GM19395 (cell line): ENCODE measurements at regions not wholly inside any gene's neighbourhood (a gene's known extent, or its start where the extent isn't known, plus 50 kb on each side); places are given as distances from the start of the nearest gene placed in this dataset.
A peak's percentile ranks its signal among the peaks of the same experiment; 100 is the strongest.
"Not testable (repeated sequence)": the region's sequence is repeated elsewhere in the genome, so short reads cannot be mapped to it uniquely, and the experiment has no call there.

Source experiments
- ATAC-seq: cut with Tn5 transposase; IDR thresholded peaks from one replicate; pipeline ENCODE4 v1.9.1; 2021; ENCODE audit warnings: mild to moderate bottlenecking, moderate library complexity; ENCODE audit not compliant: unreplicated experiment

DNA sequence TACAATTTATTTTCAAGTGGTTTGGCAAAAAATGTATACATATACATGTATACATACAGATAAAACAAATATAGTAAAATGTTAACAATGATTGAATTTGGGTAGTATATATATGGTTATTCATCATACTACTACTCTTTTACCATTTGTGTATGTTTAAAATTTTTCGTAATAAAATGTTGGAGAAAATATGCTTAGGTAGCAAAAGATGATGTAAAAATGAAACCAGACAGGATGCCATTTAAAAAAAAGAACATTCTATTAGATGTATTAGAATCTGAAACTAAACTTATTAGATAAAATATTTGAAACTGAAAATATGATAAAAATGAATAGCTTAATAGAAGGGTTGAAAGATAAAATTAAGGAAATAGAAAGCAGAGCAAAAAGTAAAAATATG lies 144.9 kb upstream of the FER start:
- ATAC-seq: no peak

DNA sequence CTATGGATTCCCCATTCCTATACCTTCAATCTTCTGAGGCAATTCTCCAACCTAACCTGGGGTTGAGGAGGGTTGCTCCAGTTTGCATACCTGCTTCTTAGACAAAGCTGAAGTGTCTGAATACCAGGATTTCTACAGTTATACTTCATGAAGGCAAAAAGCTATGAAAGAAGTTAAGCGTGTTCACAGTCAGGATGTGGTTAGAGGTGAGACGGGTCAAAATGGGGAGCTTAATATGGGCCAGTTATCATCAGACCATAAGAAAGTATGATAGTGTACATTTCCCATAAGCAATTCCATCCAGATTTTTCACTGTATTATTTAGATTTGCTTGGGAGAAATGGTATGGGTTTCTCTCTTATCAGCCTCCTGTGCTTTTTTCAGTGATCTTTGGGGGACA lies 156.9 kb upstream of the FER start:
- ATAC-seq: no peak

DNA sequence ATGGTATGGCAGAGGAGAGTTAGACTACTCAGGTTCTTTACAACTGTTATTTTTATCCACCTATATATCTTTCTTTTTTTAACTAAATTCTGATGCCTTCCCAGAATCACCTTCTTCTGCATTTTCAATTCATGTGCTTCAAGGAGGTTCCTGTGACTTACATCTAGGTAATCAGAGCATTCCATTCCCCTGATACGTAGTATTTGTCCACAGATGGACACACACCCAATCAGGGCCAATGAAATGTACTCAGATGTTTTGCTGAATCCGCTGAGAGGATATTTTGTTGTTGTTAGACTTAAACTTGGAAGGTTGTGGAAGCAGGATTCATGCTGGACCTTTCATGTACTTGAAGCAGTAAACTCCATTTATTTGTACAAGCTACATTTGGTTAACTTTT lies 159.4 kb upstream of the FER start:
- no peak for ATAC-seq

DNA sequence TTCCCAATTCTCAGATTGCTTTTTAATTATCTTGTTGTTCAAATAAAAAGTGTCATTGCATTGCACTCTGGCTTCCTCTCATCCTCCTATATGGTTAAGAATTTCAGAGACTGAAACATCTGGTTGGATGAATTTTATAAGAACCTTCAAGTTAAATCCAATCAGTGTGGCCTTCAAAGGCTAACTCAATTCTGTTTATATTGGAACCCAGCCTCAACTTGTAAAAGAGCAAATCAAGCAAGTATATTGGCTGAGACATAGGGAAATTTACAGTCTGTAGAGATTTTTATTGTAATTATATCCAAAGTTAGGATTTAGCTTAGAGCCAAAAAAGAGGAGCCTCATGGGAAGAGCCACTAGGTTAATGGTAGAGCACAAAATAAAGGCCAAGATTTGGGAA lies 159.9 kb upstream of the FER start:
- ATAC-seq: no peak

DNA sequence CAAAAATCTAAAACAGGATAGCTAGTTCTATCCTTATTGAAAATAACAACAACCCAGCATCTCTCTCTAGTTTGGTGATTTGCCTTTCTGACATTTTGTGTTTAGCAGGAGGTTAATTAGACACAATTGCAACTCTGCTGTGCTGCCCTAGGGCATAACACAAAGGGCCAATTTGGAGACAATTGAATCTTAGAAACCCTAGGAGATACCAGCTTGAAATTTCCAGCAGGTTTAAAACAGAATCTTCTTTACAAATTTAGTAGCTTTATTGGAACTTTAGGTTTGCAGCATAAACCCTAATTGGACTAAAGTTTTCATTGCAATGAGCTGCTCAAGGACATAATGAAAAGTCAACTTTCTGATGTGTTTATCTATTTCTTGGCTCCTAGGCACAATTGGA lies 166.7 kb upstream of the FER start:
- no peak for ATAC-seq

DNA sequence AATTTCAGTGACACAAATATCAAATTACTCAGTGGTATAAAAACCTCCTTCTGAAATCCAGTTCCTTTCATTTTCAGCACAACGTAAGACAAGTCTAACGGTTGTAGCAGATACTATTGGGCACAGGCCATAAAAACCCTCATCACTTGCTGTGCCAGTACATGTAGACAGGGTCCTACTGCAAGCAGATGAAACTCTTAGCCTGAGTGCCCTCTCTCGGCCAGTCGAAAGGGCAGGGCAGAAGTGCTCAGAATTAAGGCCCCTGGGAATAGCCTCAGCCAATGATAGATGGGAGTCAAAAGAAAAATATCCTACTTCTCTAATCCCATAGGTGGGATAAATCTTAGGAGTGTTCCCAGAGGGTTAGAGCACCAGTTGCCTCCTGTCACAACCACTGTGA lies 168.5 kb upstream of the FER start:
- ATAC-seq: no peak

DNA sequence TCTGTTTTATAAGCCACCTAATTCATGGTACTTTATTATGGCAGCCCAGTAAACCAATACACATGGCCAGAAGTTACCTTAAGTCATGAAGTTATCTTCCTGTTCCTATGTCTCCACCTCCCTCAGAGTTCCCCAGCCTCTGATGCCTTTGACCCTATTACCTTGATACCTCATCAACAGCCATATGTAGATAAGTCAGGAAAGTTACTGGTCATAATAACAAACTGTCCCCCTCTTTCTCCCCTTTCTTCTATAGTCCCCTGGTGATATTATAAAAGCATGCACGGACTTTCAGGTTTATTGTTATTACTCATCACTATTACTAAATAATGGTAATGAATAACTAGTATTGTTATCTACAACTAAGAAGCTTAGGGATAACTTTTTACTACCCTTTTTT lies 168.9 kb upstream of the FER start:
- no peak for ATAC-seq

DNA sequence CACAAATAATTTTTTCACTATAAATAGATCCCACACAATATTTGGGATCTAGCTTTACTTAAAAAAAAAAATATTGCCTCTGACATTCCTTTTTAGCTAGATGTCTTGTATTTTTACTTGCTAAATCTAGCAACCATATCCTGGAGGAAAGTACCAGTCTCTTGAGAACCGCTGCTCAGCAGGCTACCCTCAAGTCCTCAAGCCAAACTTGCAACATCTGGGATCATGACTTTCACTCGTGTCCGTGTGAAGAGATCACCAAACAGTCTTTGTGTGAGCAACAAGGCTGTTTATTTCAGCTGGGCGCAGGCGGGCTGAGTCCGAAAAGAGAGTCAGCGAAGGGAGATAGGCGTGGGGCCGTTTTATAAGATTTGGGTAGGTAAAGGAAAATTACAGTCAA lies 180.3 kb upstream of the FER start:
- ATAC-seq: no peak

DNA sequence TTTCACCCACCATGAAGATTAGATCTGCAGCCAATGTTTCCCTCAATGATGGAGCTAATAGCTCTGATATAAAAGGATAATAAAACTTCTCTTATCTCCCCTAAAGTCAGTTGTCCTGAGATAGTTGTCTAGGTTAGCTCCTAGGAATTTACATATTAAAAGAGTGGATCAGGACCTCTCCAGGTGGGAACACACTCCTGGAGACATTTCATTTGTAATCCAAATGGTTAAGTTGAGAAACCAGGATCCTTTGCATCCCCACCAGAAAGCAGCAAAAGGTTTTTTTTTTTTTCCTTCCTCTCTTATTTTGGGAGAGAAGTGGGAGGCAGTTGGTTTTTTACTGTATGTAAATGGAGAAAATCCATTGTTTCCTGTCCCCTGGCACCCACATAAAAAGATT lies 182.5 kb upstream of the FBXL17 start:
- ATAC-seq: no peak

DNA sequence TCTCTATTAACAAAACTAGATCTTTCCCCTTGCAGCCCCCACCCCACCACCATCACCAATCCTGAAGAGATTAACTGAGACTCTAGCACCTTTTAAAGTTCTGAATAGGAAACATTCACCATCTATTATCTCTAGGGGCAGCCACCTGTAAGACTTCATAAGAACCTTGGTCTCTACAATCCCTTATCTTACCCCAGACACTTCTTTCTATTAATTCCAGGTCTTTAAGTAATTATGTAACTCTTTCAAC lies 180.2 kb upstream of the FBXL17 start:
- ATAC-seq: no peak

DNA sequence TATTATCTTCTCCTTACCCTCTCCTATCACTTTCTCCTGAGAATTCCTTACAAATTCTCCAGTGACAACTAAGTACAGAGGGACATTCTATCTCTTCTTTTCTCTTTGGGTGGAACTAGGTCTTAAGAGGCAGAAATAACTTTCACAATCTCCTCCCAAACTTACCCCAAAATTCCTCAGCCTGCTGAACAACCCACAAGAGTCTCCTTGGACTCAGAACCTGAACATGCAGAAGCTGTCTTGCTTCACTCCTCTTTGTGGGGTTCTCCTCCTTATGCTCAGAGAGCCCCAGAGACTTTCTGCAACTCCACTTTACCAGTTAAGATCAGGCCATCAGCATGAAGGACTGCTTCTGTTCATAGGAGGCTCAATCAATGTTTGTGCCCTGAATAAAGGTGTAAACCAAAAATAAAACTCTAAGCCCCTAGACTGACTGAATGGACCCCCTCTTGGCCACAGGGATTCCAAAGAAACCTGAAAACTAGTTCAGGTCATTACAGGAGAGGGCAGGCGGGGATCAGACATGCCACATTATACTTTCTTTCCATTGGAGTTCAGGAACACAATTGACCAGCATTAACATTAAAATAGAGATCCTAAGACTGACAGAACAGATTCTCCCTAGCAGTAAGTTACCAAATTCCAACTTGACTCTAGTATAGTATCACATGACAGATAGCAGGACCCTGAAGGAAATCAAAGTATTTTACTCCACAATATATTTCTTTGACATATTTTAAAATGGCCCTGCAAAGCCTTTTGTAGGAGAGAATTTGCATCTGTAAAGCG lies 179.7 kb upstream of the FBXL17 start:
- ATAC-seq: no peak

DNA sequence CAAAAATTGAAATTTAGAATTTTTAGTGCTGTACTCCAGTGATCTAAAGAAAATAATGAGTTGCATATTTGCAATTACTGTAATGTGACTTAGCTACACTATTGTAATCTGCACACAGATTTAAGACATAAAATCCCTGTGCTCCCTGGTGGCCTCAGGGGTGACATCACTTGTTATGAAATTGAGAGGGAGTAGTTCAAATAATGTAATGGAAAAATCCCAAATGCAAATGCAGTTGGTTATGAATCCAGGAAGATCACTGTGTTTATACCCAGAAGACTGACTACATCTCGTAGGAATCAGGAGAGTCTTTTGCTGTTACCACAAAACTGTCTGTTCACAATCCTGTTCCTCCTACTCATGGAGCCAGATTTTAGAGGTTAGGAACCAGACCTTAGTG lies 178.7 kb upstream of the FBXL17 start:
- ATAC-seq: no peak

DNA sequence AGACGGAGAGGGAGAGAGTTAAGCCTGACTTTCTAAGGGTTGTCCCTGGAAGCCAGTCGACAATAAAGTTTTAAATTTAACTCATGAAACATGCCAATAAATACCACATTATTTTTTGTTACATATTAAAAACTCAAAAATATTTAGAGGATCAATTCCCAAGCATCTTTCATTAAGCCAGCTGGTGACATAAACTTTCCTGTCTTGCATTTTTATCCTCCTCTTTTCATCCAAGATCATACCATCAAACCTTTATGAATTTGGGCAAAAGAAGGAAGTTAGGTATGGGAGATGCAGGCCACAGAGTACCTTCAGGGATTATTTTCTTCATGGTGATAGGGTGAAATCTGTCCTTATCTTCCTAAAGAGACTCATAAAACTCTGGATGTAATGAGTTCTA lies 178.3 kb upstream of the FBXL17 start:
- ATAC-seq: no peak

DNA sequence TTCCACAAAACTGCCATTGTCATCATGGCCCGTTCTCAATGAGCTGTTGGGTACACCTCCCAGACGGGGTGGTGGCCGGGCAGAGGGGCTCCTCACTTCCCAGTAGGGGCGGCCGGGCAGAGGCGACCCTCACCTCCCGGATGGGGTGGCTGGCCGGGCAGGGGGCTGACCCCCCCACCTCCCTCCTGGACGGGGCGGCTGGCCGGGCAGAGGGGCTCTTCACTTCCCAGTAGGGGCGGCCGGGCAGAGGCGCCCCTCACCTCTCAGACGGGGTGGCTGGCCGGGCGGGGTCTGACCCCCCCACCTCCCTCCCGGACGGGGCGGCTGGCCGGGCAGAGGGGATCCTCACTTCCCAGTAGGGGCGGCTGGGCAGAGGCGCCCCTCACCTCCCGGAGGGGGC lies 176.9 kb upstream of the FBXL17 start:
- ATAC-seq: not testable (repeated sequence)

DNA sequence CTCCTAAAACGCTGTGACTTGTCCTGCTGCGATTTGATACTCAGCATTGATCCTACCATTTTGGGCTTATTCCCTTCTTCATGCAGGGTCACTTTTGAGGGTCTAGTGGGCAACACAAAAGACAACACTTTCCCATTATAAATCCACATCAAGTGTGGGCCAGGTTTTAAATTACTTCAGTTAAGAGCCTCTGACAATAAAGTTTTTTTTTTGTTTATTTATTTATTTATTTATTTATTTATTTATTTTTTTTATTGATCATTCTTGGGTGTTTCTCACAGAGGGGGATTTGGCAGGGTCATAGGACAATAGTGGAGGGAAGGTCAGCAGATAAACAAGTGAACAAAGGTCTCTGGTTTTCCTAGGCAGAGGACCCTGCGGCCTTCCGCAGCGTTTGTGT lies 176.2 kb upstream of the FBXL17 start:
- not testable (repeated sequence) for ATAC-seq

DNA sequence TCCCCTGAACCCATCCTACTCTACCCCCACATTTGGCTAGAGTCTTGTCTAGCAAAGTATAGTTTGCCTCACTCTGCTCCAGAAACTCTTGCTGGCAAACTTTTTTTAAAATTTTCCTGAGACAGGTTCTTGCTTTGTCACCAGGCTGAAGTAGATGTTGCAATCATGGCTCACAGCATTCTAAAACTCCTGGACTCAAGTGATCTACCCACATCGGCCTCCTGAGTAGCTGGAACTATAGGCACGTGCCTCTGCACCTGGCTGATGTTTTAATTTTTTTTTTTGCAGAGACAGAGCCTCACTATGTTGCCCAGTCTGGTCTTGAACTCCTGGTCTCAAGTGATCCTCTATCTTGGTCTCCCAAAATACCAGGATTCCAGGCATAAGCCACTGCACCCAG lies 175.8 kb upstream of the FBXL17 start:
- no peak for ATAC-seq

DNA sequence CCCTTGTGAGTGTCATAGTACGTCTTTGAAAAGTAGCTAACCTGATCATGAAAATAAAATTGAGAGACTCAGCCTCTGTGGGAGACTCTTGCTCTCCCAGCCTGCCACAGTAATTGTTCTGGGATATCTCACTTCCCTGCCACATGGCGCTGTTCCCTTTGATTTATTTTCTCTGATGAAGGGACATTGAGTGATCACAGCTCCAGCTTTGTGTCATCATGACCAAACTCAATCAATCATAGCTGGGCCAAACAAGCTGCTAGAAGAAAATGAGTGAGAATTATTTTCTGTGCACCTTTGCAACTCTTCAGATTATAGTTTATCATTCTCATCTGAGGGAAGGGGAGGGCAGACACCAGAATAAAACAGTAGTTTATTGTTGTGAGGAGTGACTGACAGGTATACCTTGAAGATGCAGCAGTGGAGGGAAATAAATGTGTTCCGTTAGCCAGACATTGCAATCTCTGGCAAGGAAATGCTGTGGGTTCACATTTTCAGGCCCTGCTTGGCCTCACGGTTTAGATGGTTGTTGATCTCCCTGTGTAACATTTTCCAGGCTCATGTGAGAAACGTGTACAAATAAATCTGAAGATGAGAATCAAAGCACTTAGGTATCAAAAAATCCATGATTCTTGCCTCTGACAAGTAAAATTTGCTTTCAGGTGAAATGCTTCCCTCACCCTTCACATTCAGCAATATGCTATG lies 174.7 kb upstream of the FBXL17 start:
- ATAC-seq: no peak

DNA sequence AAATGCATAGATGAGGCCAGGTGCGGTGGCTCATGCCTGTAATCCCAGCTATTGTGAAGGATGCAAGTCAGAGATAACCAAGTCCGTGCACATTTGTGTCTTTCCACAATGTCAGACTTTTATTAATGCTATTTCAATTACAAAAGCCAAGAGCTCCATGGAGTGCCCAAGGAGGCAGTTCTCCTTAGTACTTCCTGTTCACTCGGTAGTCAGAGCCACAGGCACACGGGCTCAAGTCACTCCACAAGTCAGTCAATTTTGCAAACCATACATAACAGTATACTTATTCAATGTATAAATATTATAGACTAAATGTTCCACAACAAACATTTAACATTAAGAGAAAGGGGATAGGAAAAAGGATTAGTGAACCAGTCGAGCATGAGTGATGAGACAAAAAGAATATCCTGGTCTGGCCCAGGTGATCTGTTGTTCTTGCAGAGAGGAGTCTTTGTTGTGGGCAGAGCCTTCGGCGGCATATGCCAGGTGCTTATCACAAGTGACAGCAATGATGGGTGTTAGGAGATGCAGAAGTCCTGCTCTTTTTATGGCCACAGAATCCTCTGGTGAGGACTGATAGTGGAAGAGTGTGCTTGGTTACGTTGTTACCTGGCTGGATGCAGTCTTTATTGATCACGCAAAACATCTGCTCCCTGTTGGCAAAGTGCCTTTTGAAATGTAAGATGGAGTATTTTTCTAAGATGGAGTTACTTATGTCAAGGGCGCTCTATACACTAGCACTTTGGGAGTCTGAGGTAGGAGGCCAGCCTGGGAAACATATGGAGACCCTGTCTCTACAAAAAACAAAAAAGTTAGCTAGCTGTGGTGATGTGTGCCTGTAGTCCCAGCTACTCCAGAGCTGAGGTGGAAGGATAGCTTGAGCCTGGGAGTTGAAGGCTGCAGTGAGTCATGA lies 167.0 kb upstream of the FBXL17 start:
- no peak for ATAC-seq

DNA sequence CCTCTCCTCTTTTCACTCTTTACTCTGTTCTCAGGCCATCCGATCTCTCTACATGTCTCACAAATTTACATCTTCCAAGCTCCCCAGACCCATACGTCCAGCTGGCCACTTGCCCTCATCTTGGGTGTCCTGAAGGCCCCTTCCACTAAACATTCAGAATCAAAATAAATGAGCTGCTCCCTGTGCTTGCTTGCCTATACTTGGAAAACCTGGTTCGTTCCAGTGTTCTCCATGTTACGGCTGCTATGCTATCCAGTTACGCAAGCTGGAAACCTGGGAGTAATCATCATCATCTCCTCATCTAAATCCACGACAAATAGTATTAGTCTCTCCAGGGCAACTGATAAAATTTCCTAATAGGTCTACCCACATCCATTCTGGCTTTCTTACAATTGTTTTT lies 165.0 kb upstream of the FBXL17 start:
- no peak for ATAC-seq

DNA sequence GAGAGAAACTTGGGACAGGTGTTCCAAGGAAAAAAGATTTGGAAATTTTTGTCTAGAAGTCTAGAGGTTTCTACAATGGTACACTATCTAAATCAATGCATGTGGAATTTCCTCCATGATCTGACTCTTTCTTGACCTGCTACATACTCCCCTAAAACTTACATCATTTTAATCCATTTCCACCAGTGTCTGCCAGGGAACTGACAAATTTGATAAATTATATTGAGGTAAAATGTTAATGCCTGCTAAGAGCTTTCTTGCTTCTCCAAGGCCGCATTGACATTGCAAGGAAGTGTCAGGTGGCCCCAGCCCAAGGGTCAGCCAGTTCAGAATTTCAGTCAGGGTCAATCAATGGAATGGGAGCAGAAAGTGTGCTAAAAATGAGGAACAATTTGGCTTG lies 163.4 kb upstream of the FBXL17 start:
- ATAC-seq: no peak

DNA sequence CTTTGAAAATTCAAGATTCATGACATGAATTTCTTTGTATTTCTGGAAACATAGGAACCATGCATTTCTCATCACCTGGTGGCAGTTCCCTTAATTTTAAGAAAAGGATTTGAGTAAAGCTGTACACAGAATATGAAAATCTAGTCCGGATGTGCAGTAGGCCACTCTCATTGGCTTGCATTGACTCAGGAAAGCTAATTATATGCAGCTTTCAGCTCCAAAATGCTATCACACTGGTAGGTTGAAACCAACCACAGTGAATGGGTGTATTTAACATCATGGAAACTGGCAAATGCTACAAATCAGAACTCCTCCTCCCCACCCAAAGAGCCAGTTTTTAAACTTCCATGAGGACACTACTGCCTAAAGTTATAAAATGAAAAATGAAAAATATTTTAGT lies 161.6 kb upstream of the FBXL17 start:
- ATAC-seq: peak; percentile 64

DNA sequence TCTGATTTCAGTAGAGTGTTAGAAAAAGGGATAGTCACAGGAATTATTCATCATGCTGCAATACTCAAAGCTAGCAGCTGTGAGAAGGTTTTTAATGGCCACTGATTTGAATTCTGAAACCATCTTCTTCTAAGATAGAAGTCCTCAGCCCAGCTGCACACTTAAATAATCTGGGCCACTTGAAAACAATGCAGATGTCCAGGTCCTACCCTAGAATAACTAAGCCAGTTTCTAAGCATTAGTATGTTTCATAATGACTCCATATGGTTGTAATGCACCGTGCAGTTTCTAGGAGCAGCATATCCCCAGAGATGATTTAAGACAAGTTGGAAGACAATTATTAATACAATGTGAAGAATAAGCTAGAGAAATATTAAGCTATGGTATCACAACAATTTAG lies 159.9 kb upstream of the FBXL17 start:
- ATAC-seq: peak; percentile 67
